ENCODE measurements at regions not wholly inside any gene's neighbourhood (a gene's known extent, or its start where the extent isn't known, plus 50 kb on each side); places are given as distances from the start of the nearest gene placed in this dataset.

DNA sequence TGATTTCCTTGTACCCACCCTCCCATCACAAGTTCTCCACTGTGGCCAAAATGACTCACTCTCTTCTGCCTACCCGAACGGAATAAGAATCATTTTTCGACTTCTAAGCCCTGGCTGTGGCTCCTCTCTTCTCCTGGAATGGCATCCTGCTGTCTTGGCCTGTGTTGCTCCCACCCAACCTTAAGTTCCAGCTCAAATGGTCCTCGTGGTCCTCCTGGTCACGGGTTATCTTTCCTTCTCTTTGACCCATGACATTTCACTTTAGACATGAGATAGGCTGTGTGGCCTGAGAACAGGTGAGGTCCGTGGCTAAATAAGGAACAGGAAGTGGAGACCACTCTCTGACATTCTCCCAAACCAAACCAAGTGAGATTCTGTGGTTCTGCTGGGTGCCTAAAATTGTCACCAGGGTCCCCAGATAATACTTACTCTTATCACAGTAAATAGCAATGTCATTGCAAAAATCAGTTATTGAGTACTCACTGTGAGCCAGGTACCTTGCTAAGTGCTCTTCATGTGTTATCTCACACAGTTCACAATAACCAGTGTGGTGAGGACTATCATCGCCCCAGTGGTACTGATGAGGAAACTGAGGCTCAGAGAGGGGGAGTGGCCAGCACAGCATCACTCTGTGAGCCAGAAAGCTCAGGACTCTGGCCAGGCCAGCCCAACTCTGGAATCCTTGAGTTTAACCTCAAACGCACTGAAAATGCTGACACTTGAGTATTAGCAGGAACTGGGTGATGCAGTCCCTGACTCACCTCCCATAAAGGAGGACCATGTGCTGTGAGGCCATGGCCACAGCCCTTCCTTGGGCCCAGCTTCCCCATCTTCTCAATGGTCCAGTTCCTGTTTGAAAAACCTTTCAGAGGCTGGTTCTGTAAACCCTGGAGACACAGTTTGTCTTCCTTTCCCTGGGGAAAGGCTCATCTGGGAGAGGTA lies 74.8 kb upstream of the SIRPA start:
- TF ChIP-seq EZH2 (IDR thresholded peaks at IDR 0.05; ENCODE audit: insufficient read depth, poor library complexity, severe bottlenecking) (no peak), EZH2phosphoT487 (IDR thresholded peaks at IDR 0.05; ENCODE audit: insufficient read depth, low read depth) (no peak)

All from GM23248 (cell line).